Upper lobe of right lung (tissue), 1 donor: ENCODE measurements at regions not wholly inside any gene's neighbourhood (a gene's known extent, or its start where the extent isn't known, plus 50 kb on each side); places are given as distances from the start of the nearest gene placed in this dataset.

ENCODE experiments used
- ATAC-seq: fragments of 200-7000 bp; cut with Tn5 transposase; one replicate; pipeline ENCODE4 v1.9.1; 2020; ENCODE audit warnings: mild to moderate bottlenecking, moderate library complexity
- DNase-seq: peaks from one replicate; pipeline ENCODE4 v3.0.0-alpha.2; 2020
- H3K27ac ChIP-seq: fragments of 200-600 bp; one replicate; pipeline ENCODE4 v1.8.0; 2022
- H3K27me3 ChIP-seq: fragments of 200-600 bp; one replicate; pipeline ENCODE4 v1.8.0; 2022; ENCODE audit warnings: mild to moderate bottlenecking
- H3K36me3 ChIP-seq: fragments of 200-600 bp; one replicate; pipeline ENCODE4 v1.8.0; 2022
- H3K4me1 ChIP-seq: fragments of 200-600 bp; one replicate; pipeline ENCODE4 v1.8.0; 2022
- H3K4me3 ChIP-seq: fragments of 200-600 bp; one replicate; pipeline ENCODE4 v1.8.0; 2022; ENCODE audit warnings: mild to moderate bottlenecking
- H3K9me3 ChIP-seq: fragments of 200-600 bp; one replicate; pipeline ENCODE4 v1.8.0; 2022
- CTCF ChIP-seq: fragments of 200-600 bp; IDR thresholded peaks from one replicate; pipeline ENCODE4 v1.8.0; 2022; ENCODE audit warnings: antibody characterized with exemption
- intact Hi-C: fragments of 100-400 bp; cut with DNase I; formaldehyde crosslinking; loops from one replicate; pipeline ENCODE4 v1.11.0; 2022
- donor health status: DM: no; HTN: yes; CAD: no; lungs with severe emphysema.

- DNase-seq, result no peak
- Histone ChIP-seq H3K27ac (no peak overlapping the region), H3K36me3 (no peaks in the 10 kb centered on the region), H3K9me3 (no peaks in the 10 kb centered on the region), H3K27me3 (no peaks in the 10 kb centered on the region), H3K4me1 (peaks cover 13% of the 10 kb centered on the region), H3K4me3 (no peak overlapping the region)
- ATAC-seq, result peak; percentile 24
- TF ChIP-seq CTCF, result peak; percentile 11
- intact Hi-C loops, result no loop called here
Measured at GRCh38 chr7:116340943-116341907, 130.9 kb downstream of the TES start.

DNA sequence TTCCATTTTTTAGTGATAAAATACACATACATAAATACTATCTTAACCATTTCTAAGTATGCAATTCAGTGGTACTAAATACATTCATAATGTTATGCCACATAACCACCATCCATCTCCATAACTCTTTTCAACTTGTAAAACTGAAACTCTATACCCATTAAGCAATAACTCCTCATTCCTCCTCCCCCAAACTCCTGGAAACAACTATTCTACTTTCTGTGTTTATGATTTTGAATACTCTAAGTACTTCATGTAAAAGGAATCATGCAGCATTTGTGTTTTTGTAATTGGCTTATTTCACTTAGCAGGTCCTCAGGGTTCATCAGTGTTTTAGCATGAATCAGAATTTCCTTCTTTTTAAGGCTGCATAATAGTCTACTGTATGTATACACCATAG is 131.8 kb downstream of the TES start:
- Histone ChIP-seq H3K27ac (no peak overlapping the region), H3K4me1 (peaks cover 13% of the 10 kb centered on the region), H3K36me3 (no peaks in the 10 kb centered on the region), H3K27me3 (no peaks in the 10 kb centered on the region), H3K4me3 (no peak overlapping the region), H3K9me3 (no peaks in the 10 kb centered on the region)
- intact Hi-C loops, result no loop called here
- TF ChIP-seq CTCF, result no peak
- ATAC-seq (no peak), DNase-seq (no peak)

DNA sequence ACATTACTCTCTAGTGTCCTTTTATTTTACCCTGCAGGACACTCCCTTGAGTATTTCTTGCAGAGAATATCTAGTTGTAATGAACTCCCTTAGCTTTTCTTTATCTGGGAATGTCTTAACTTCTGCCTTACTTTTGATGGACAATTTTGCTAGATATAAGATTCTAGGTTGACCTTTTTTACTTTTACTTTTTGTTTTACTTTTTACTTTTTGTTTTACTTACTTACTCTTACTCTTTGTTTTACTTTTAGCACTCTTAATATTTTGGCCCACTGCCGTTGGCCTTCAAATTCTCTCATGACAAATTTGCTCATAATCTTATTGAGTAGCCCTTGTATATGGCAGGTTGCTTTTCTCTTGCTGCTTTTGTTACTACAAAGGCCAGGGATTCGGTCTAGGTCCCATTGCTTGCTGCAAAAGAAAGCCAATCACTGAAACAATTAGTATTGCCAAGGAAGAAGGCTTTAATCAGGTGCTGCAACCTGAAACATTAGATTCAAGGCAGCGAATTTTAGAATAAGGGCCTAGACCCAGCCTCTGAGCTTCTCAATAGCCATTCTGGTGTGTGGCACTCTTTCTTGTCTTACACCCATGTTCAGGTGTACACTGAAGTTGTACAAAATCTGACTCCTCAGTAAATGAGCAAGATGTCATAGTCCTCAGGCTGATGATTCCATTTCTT is 137.0 kb downstream of the TES start:
- Histone ChIP-seq H3K4me1 (no peaks in the 10 kb centered on the region), H3K36me3 (no peaks in the 10 kb centered on the region), H3K27ac (no peak overlapping the region), H3K27me3 (no peaks in the 10 kb centered on the region), H3K9me3 (no peaks in the 10 kb centered on the region), H3K4me3 (no peak overlapping the region)
- intact Hi-C loops, result no loop called here
- ATAC-seq, result no peak
- no peak for TF ChIP-seq CTCF
- DNase-seq, result no peak

DNA sequence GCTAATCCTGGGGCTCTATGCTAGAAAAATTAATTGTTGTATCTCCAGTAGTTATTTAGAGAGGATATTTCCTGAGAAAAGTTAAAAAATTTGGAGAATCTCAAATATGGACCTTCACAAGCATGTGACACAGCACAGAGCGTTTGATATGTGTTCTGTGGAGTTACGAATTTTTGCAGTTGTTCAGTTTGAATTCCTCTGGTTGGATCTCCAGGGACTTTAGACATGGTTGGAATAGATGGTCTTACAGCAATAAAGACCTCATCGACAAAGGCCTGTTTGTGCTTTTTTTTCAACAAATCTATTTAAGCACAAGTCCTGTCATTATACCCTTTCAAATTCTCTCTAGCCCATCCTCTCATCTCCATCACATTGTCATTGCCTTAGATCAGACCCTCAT is 138.0 kb downstream of the TES start:
- peaks cover 6% of the 10 kb centered on the region for H3K4me1 ChIP-seq
- ATAC-seq, result no peak

GRCh38 chr7:116351966-116352365 is 141.6 kb downstream of the TES start:
- intact Hi-C loops, result no loop called here
- no peak for DNase-seq
- ATAC-seq, result no peak

More for the DNA sequence above, 138.0 kb downstream of the TES start:
- no peaks in the 10 kb centered on the region for H3K36me3 ChIP-seq
- H3K9me3 ChIP-seq, result no peaks in the 10 kb centered on the region
- no peaks in the 10 kb centered on the region for H3K27me3 ChIP-seq
- intact Hi-C loops, result no loop called here
- no peak for DNase-seq
- H3K4me3 ChIP-seq, result no peak overlapping the region
- no peak overlapping the region for H3K27ac ChIP-seq
- TF ChIP-seq CTCF, result no peak

More at GRCh38 chr7:116351966-116352365, 141.6 kb downstream of the TES start:
- TF ChIP-seq CTCF, result no peak
- H3K27me3 ChIP-seq, result no peaks in the 10 kb centered on the region
- H3K9me3 ChIP-seq, result no peaks in the 10 kb centered on the region
- no peak overlapping the region for H3K4me3 ChIP-seq
- no peaks in the 10 kb centered on the region for H3K36me3 ChIP-seq
- H3K27ac ChIP-seq, result peak overlapping the region; percentile 1
- peaks cover 28% of the 10 kb centered on the region for H3K4me1 ChIP-seq
